Left ventricle myocardium inferior (tissue), 1 donor: ENCODE measurements at regions not wholly inside any gene's neighbourhood (a gene's known extent, or its start where the extent isn't known, plus 50 kb on each side); places are given as distances from the start of the nearest gene placed in this dataset.

Experiments used
- DNase-seq: peaks from one replicate; pipeline ENCODE4 v3.0.0-alpha.2; 2020
- H3K27ac ChIP-seq: fragments of 200-600 bp; replicated peaks from 2 replicates; pipeline ENCODE4 v1.8.0; 2021
- H3K27me3 ChIP-seq: fragments of 200-600 bp; 2 replicates; pipeline ENCODE4 v1.8.0; 2021; ENCODE audit warnings: low read depth
- H3K36me3 ChIP-seq: fragments of 200-600 bp; 2 replicates; pipeline ENCODE4 v1.8.0; 2021
- H3K4me1 ChIP-seq: fragments of 200-600 bp; 2 replicates; pipeline ENCODE4 v1.8.0; 2021
- H3K4me3 ChIP-seq: fragments of 200-600 bp; 2 replicates; pipeline ENCODE4 v1.8.0; 2021; ENCODE audit warnings: mild to moderate bottlenecking, moderate library complexity
- H3K9me3 ChIP-seq: fragments of 200-600 bp; replicated peaks from 2 replicates; pipeline ENCODE4 v1.8.0; 2021
- CTCF ChIP-seq: fragments of 200-600 bp; IDR thresholded peaks from 2 replicates; pipeline ENCODE4 v1.8.0; 2021; ENCODE audit warnings: antibody characterized with exemption, mild to moderate bottlenecking, borderline replicate concordance
- intact Hi-C: fragments of 100-400 bp; cut with micrococcal nuclease; formaldehyde crosslinking; loops from one replicate; pipeline ENCODE4 v1.11.0; 2022
- donor health status: DM: no; HTN: yes; CAD: no; lungs with severe emphysema.

DNA sequence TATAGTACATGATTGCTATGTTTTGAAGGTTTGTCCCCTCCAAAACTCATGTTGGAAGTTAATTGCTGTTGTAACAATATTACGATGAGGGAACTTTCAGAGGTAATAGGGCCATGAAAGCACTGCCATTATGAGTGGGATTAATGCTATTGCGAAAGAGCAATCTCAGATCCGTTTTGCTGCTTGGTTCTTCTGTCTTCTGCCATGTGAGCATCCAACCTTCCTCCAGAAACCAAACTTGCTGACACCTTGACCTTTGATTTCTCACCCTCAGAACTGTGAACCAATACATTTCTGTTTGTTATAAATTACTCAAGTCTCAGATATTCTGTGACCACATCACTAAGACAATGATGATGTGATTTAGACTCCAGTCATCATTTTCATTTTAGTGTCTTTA lies 2590.9 kb downstream of the PCDH9 start:
- TF ChIP-seq CTCF, result no peak
- H3K27me3 ChIP-seq, result no peaks in the 10 kb centered on the region
- no peaks in the 10 kb centered on the region for H3K4me1 ChIP-seq
- no peaks in the 10 kb centered on the region for H3K36me3 ChIP-seq
- DNase-seq, result no peak
- no peak overlapping the region for H3K4me3 ChIP-seq
- H3K9me3 ChIP-seq, result peaks cover 4% of the 10 kb centered on the region
- intact Hi-C loops, result no loop called here
- no peak overlapping the region for H3K27ac ChIP-seq

DNA sequence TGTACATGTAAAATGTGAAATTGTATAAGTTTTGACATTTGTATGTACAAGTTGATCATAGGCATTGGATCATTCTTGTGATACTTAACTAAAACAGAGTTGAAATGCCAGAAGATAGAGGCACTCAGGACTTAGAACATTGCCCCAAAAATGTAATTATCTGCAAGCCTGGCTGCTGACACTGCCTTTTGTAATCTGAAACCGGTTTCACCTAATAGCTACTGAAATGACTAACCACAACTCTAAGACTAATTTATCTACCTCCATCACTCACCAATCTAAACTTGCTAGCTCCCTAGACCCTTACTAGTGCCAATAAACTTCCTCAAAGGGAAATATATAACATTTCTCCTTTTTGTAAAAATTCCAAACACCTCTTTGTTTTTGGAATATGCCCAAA lies 2596.2 kb downstream of the PCDH9 start:
- Histone ChIP-seq H3K4me1 (no peaks in the 10 kb centered on the region), H3K27me3 (no peaks in the 10 kb centered on the region), H3K27ac (no peak overlapping the region), H3K4me3 (no peak overlapping the region), H3K9me3 (peaks cover 5% of the 10 kb centered on the region), H3K36me3 (no peaks in the 10 kb centered on the region)
- no peak for TF ChIP-seq CTCF
- no peak for DNase-seq
- intact Hi-C loops, result no loop called here

DNA sequence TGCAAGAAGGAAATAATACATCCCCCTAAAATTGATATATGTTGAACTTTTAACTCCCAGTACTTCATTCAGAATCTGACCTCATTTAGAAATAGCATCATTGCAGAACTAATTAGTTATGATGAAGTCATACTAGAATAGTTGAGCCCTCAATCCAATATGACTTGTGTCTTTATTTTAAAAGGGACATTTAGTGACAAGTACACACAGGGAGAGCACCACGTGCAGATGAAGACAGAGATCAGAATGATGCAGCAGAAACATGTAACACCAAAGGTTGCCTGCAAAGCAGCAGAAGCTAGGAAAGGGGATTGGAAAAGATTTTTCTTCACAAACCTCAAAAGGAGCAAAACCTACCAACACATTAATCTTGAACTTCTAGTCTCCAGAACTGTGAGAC lies 2602.5 kb downstream of the PCDH9 start:
- TF ChIP-seq CTCF, result no peak
- intact Hi-C loops, result no loop called here
- H3K27ac ChIP-seq, result no peak overlapping the region
- H3K9me3 ChIP-seq, result peaks cover under 1% of the 10 kb centered on the region
- H3K27me3 ChIP-seq, result no peaks in the 10 kb centered on the region
- no peak overlapping the region for H3K4me3 ChIP-seq
- DNase-seq, result no peak
- no peaks in the 10 kb centered on the region for H3K36me3 ChIP-seq
- H3K4me1 ChIP-seq, result no peaks in the 10 kb centered on the region

- intact Hi-C loops, result no loop called here
- no peak for DNase-seq
- TF ChIP-seq CTCF, result no peak
- Histone ChIP-seq H3K36me3 (no peaks in the 10 kb centered on the region), H3K4me1 (no peaks in the 10 kb centered on the region), H3K27me3 (no peaks in the 10 kb centered on the region), H3K27ac (no peak overlapping the region), H3K4me3 (no peak overlapping the region), H3K9me3 (no peaks in the 10 kb centered on the region)
Observed at GRCh38 chr13:64626105-64626504, 2604.0 kb downstream of the PCDH9 start.

DNA sequence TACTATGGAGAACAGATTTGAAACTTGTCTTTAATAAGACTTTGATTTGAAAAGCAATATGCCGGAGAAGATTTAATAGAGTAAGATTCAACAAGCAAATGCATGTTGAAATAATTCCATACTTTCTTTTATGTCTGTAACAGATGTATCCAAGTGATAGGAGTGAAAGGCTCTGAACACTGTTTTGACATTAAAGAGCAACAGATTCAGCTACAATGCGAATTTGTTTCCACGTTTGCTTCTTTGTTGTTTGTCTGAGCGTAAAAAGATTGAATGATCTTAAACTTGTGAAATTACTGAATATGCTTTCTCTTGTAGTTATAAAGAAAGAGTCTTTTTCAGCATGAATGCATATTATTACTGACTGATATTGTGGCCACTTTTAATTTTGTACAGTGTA lies 2612.9 kb downstream of the PCDH9 start:
- intact Hi-C loops, result no loop called here

More for the DNA sequence above, 2612.9 kb downstream of the PCDH9 start:
- Histone ChIP-seq H3K4me3 (no peak overlapping the region), H3K27ac (no peak overlapping the region), H3K4me1 (no peaks in the 10 kb centered on the region), H3K36me3 (no peaks in the 10 kb centered on the region), H3K27me3 (no peaks in the 10 kb centered on the region), H3K9me3 (peaks cover 4% of the 10 kb centered on the region)
- TF ChIP-seq CTCF, result no peak
- no peak for DNase-seq
